ENCODE measurements at regions not wholly inside any gene's neighbourhood (a gene's known extent, or its start where the extent isn't known, plus 50 kb on each side); places are given as distances from the start of the nearest gene placed in this dataset.

- TF ChIP-seq CTCF (IDR thresholded peaks at IDR 0.05) = no peak
- TF ChIP-seq POLR2A (IDR thresholded peaks at IDR 0.05) = no peak
These were observed 104.6 kb upstream of the GJB6 start for GRCh38 chr13:20336761-20337160.

Measured in uterus (tissue), 2 donors.